ENCODE measurements at regions not wholly inside any gene's neighbourhood (a gene's known extent, or its start where the extent isn't known, plus 50 kb on each side); places are given as distances from the start of the nearest gene placed in this dataset.
"Not testable (repeated sequence)": the region's sequence is repeated elsewhere in the genome, so short reads cannot be mapped to it uniquely, and the experiment has no call there.

DNA sequence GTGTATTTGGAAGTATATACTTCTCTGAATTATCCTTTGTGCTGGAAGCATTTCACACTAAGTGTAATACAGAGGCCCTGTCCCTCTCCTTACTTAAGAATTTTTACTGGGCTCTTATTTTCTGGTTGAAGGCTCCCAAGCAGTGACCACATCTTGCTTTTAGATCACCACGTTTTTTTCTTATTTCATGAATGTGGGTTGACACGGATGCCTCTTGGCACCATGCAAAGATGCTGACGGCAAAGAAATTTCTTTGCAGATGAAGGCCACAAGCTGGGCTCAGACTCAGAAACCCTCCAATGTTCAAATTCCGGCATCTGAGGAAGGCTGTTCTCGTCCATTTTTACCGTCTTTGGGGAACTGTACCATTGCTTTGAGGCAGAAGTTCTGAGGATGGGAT lies 168.5 kb downstream of the HMHB1 start:
- intact Hi-C loops (cut with micrococcal nuclease), result no loop called here
- no peaks in the 10 kb centered on the region for H3K9me3 Mint-ChIP-seq

DNA sequence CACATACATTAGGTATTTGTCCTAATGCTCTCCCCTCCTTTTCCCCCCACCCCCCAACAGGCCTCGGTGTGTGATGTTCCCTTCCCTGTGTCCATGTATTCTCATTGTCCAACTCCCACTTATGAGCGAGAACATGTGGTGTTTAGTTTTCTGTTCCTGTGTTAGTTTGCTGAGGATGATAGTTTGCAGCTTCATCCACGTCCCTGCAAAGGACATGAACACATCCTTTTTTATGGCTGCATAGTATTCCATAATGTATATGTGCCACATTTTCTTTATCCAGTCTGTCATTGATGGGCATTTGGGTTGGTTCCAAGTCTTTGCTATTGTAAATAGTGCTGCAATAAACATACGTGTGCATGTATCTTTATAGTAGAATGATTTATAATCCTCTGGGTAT lies 171.0 kb downstream of the HMHB1 start:
- H3K27ac Mint-ChIP-seq; H3K27me3 Mint-ChIP-seq; H3K4me1 Mint-ChIP-seq (ENCODE audit: low read depth); intact Hi-C loops (cut with micrococcal nuclease); H3K9me3 Mint-ChIP-seq; H3K4me3 Mint-ChIP-seq; H3K36me3 Mint-ChIP-seq (ENCODE audit: low read depth): not testable (repeated sequence)

More for the DNA sequence above, 168.5 kb downstream of the HMHB1 start:
- no peaks in the 10 kb centered on the region for H3K4me1 Mint-ChIP-seq (ENCODE audit: low read depth)
- H3K4me3 Mint-ChIP-seq, result no peak overlapping the region
- H3K27me3 Mint-ChIP-seq, result peaks cover 2% of the 10 kb centered on the region
- H3K27ac Mint-ChIP-seq, result no peak overlapping the region
- no peaks in the 10 kb centered on the region for H3K36me3 Mint-ChIP-seq (ENCODE audit: low read depth)

DNA sequence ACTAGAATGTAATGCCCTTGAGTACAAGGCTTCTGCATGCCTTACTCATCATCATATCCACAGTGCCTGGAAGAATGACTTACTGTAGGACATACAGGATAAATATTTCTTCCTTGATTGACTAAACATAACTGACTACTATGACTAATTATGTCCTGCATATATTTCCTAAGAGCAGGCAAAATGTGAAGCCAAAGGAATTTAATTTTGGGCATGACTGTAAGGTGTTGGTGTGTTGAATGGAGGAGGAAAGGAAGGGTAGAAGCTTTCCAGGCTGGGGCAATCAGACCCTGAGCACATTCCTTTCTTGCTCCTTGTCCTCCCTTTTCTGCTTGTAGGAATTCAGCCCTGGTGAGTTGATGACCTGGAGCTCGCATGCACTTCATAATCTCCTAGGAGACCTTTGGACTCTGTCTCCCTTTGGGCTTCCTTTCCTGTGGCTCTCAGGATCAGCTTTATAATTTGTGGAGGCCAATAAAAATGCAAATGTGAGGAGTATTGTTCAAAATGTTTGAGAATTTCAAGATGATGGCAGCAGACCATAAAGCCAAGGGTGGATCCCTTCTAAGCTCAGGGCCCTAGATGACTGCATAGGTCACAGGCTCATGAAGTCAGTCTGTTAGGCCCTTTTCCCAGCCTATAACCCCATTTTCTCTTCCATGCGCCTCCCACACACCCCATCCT lies 174.0 kb downstream of the HMHB1 start:
- no peaks in the 10 kb centered on the region for H3K9me3 Mint-ChIP-seq

DNA sequence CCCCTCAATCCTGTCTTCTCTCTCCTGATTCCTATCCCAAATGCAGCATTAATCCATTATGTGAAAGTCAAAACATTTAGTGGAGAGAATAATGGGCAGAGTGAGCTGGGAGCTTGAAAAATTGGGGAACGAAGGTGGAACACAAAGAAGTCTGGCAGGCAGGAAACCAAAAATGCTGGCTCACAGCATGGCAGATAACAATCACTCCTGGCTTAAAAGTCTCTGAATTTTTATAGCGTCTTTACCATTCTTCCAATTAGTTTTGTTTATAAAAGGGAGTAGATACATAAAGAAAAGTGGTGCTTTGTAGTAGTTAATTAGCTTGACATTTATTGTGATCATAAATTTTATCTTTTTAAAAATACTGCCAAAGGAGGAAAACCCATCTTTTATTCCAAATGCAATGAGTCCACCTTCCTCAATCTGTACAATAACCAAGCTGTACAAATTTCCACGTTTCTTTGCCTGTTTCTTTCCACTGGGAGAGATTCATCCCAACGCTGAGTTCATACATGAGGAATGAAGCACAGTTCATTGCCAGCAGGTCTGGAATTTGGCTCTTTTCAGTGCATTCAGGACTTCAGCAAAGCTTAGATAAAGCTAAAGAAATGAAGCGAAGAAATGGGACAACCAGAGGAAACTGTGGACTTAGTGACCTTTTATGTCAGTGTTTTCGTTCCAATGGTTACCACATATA lies 174.7 kb downstream of the HMHB1 start:
- intact Hi-C loops (cut with micrococcal nuclease), result no loop called here
- no peaks in the 10 kb centered on the region for H3K9me3 Mint-ChIP-seq

More for the DNA sequence above, 174.0 kb downstream of the HMHB1 start:
- intact Hi-C loops (cut with micrococcal nuclease), result no loop called here
- no peak overlapping the region for H3K4me3 Mint-ChIP-seq
- H3K27ac Mint-ChIP-seq, result no peak overlapping the region
- H3K4me1 Mint-ChIP-seq (ENCODE audit: low read depth), result no peaks in the 10 kb centered on the region
- no peaks in the 10 kb centered on the region for H3K36me3 Mint-ChIP-seq (ENCODE audit: low read depth)
- H3K27me3 Mint-ChIP-seq, result no peaks in the 10 kb centered on the region

DNA sequence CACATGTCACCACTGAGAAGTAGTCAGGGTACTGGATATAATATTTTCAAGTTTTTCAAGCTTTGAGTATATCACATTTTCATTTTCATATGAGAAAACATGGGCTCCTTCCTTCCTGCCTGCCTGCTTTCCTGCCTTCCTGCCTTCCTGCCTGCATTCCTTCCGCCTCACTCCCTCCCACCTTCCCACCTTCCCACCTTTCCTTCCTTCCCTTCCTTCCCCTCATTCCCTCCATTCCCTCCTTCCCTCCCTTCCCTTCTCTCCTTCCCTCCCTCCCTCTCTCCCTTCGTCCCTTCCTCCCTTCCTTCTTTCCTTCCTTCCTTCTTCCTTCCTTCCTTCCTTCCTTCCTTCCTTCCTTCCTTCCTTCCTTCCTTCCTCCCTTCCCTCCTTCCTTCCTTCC lies 175.3 kb downstream of the HMHB1 start:
- Mint-ChIP-seq H3K36me3 (ENCODE audit: low read depth) (no peaks in the 10 kb centered on the region), H3K27me3 (no peaks in the 10 kb centered on the region), H3K4me1 (ENCODE audit: low read depth) (no peaks in the 10 kb centered on the region), H3K4me3 (no peak overlapping the region), H3K27ac (no peak overlapping the region), H3K9me3 (no peaks in the 10 kb centered on the region)
- intact Hi-C loops (cut with micrococcal nuclease), result no loop called here

More for the DNA sequence above, 174.7 kb downstream of the HMHB1 start:
- Mint-ChIP-seq H3K4me3 (no peak overlapping the region), H3K27ac (no peak overlapping the region), H3K27me3 (no peaks in the 10 kb centered on the region), H3K4me1 (ENCODE audit: low read depth) (no peaks in the 10 kb centered on the region), H3K36me3 (ENCODE audit: low read depth) (no peaks in the 10 kb centered on the region)

DNA sequence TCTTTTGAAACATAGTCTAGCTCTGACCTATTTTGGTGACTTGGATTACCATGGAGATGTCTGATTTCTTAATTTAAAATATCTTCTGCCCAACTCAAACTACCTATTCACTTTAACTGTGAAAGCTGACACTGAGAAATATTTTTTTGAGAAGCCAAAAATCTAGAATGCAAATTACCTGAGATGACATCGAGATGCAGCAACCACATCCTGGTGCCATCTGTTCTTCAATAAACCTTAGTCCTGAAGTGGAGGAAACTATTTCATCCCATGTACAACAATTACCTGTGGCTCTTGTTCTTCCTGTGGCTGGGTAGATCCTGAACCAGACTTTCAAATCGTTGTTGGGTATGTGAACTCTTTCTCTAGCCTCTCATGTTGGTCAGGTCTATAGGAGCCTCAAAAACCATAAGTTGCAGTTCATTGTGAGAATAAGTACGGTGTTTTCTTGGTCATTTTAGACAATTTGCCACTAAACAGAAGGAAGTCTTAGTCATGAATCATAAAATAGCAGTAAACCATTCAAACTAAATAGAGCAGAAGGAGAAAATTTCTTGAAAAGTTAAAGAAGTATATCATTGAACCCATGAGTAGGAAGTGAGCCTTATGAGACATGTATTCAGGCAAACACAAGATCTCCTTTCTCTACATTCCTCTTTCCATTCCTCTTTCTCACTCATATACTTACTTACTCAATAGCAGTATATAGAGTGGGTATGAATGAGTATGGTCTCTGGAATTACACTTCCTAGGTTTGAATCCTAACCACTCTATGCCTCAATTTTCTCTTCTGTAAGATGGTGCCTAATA lies 176.0 kb downstream of the HMHB1 start:
- Mint-ChIP-seq H3K4me1 (ENCODE audit: low read depth) (no peaks in the 10 kb centered on the region), H3K36me3 (ENCODE audit: low read depth) (no peaks in the 10 kb centered on the region), H3K27ac (no peak overlapping the region), H3K27me3 (no peaks in the 10 kb centered on the region), H3K9me3 (no peaks in the 10 kb centered on the region), H3K4me3 (no peak overlapping the region)
- intact Hi-C loops (cut with micrococcal nuclease), result no loop called here

DNA sequence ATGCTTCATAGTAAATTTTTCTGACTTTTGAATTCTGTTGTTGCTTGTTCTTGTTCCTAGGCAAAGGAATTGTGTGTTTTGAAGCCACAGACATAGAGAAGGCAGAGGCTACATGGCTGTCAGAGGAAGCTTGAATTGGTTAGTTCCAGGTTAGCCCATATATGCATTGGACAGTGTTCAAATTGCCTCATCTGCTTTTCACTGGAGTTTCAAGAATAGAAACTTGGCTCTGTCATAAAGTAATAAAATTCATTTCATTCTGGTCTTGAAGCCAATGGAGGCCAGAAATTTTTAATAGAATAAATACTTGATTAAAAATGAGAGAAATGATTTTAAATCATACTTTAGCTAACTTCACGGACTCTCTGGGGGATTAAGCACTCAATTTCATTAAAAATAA lies 178.0 kb downstream of the YIPF5 start:
- H3K27me3 Mint-ChIP-seq, result no peaks in the 10 kb centered on the region
- H3K4me1 Mint-ChIP-seq (ENCODE audit: low read depth), result no peaks in the 10 kb centered on the region
- no peaks in the 10 kb centered on the region for H3K36me3 Mint-ChIP-seq (ENCODE audit: low read depth)
- peaks cover 14% of the 10 kb centered on the region for H3K9me3 Mint-ChIP-seq
- intact Hi-C loops (cut with micrococcal nuclease), result no loop called here
- H3K4me3 Mint-ChIP-seq, result no peak overlapping the region
- H3K27ac Mint-ChIP-seq, result no peak overlapping the region

DNA sequence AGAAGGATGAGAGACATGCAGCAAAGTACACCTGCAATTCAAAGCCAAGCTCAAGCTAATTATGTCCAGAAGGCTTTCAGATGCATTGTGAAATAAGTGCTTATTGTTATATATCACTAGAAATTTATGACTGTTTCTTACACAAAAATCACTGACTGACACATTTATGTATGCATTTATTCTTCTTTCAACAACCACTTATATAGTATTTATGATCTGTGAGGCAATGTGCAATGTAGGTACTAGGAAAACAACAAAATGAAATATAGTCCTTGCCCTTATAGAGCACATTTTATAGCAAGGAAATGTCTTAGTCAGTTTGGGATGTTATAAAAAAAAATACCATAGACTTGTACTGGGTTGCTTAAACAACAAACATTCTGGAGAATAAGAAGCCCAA lies 167.6 kb downstream of the YIPF5 start:
- no peaks in the 10 kb centered on the region for H3K36me3 Mint-ChIP-seq (ENCODE audit: low read depth)
- no peak overlapping the region for H3K4me3 Mint-ChIP-seq
- no peak overlapping the region for H3K27ac Mint-ChIP-seq
- no peaks in the 10 kb centered on the region for H3K9me3 Mint-ChIP-seq
- no peaks in the 10 kb centered on the region for H3K4me1 Mint-ChIP-seq (ENCODE audit: low read depth)
- no peaks in the 10 kb centered on the region for H3K27me3 Mint-ChIP-seq
- intact Hi-C loops (cut with micrococcal nuclease), result no loop called here

DNA sequence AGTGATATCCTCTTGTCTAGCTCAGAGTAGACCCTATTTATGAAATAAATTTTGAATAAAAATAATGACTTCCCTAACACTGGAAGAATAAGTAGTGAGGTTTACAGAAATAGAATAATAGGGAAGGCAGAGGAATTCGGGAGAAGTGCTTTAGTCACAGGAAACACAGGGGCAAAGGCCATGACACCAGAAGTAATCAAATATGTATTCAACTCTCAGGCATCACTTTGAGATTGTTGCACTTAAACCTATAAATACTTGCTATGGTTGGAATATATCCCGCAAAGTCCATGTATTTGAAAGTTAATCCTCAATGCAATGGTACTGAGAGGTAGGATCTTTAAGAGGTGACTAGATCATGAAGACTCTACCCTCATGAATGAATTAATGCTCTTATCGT lies 166.8 kb downstream of the YIPF5 start:
- Mint-ChIP-seq H3K4me3 (no peak overlapping the region), H3K36me3 (ENCODE audit: low read depth) (no peaks in the 10 kb centered on the region)

DNA sequence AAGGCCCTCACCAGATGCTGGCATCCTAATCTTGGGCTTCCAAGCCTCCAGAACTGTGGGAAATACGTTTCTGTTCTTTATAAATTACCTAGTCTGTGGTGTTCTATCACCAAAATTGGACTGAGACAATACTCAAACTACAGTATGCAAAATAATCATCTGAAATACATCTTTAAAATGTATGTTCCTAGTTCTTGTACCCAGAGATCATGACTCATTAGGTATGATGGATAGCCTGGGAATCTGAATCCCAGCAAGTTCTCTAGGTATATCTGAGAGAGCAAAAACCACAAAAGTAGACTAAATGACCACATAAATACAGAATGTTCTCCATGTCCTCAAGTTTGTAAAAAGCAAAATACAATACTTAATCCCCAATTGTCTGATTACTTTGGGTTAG lies 166.3 kb downstream of the YIPF5 start:
- intact Hi-C loops (cut with micrococcal nuclease), result no loop called here

More for the DNA sequence above, 166.8 kb downstream of the YIPF5 start:
- Mint-ChIP-seq H3K27ac (no peak overlapping the region), H3K9me3 (no peaks in the 10 kb centered on the region), H3K27me3 (no peaks in the 10 kb centered on the region), H3K4me1 (ENCODE audit: low read depth) (no peaks in the 10 kb centered on the region)
- intact Hi-C loops (cut with micrococcal nuclease), result no loop called here

DNA sequence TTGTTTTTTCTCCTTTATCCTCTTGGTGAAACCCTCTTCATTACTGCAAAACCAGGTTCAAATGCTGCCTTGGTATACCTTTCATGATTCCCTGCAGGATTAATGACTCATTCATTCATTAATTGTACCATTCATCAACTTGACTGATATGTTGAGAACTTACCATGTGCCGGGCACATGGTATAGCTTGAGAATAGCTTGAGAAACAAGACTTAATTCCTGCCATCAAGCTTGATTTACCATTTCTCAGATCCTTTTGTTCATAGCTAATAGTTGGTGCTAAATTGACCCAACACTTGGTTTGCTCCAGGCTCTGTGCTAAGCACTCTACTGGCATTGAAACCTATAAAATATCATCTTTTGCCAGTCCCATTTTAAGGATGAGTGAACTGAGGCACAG lies 165.7 kb downstream of the YIPF5 start:
- no peak overlapping the region for H3K4me3 Mint-ChIP-seq
- H3K27me3 Mint-ChIP-seq, result no peaks in the 10 kb centered on the region
- H3K4me1 Mint-ChIP-seq (ENCODE audit: low read depth), result no peaks in the 10 kb centered on the region
- H3K36me3 Mint-ChIP-seq (ENCODE audit: low read depth), result no peaks in the 10 kb centered on the region
- no peak overlapping the region for H3K27ac Mint-ChIP-seq
- H3K9me3 Mint-ChIP-seq, result no peaks in the 10 kb centered on the region
- intact Hi-C loops (cut with micrococcal nuclease), result no loop called here

More for the DNA sequence above, 166.3 kb downstream of the YIPF5 start:
- Mint-ChIP-seq H3K4me3 (no peak overlapping the region), H3K9me3 (no peaks in the 10 kb centered on the region), H3K4me1 (ENCODE audit: low read depth) (no peaks in the 10 kb centered on the region), H3K27ac (no peak overlapping the region), H3K27me3 (no peaks in the 10 kb centered on the region), H3K36me3 (ENCODE audit: low read depth) (no peaks in the 10 kb centered on the region)

DNA sequence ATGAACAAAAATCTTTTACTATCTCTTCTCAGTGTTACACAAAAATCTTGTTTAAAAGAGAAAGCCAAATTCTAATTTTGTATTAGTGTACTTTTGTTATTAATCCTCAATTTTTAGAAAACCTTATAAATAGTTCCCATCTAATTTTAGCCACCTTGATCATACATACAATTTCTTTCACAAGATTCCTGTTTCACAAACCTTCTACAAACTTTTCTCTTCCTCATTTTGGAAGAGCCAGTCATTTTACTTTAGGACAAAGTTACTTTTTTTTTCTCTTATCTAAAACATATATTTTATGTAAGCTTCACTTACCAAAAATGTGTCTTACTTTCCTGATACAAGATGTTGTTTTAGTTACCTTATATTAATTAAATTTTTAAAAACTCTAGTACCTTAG lies 161.3 kb downstream of the YIPF5 start:
- Mint-ChIP-seq H3K36me3 (ENCODE audit: low read depth) (no peaks in the 10 kb centered on the region), H3K27ac (no peak overlapping the region), H3K27me3 (no peaks in the 10 kb centered on the region), H3K4me1 (ENCODE audit: low read depth) (no peaks in the 10 kb centered on the region), H3K4me3 (no peak overlapping the region), H3K9me3 (peaks cover 25% of the 10 kb centered on the region)
- intact Hi-C loops (cut with micrococcal nuclease), result no loop called here

DNA sequence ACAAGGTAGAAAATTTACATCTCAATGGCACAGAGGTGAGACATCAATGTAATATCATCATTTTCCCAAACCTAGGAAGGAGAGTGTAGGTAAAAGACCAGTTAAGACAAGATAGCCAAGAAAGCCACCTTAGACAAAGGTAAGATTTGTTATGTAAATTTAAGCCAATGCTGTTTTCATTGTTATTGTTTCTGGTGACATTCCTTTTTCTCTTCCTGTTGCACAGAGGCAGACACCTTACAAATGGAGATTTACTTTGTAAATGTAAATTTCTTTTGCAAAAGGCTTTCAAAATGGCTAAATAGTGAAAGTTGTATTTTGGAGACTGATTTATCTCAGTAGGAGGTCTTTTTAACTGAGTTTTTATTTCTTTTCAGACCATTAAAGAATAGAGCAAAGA lies 159.1 kb downstream of the YIPF5 start:
- H3K27ac Mint-ChIP-seq, result no peak overlapping the region
- H3K4me1 Mint-ChIP-seq (ENCODE audit: low read depth), result no peaks in the 10 kb centered on the region
- H3K27me3 Mint-ChIP-seq, result no peaks in the 10 kb centered on the region
- no peak overlapping the region for H3K4me3 Mint-ChIP-seq
- intact Hi-C loops (cut with micrococcal nuclease), result no loop called here
- H3K36me3 Mint-ChIP-seq (ENCODE audit: low read depth), result no peaks in the 10 kb centered on the region
- peaks cover 34% of the 10 kb centered on the region for H3K9me3 Mint-ChIP-seq

DNA sequence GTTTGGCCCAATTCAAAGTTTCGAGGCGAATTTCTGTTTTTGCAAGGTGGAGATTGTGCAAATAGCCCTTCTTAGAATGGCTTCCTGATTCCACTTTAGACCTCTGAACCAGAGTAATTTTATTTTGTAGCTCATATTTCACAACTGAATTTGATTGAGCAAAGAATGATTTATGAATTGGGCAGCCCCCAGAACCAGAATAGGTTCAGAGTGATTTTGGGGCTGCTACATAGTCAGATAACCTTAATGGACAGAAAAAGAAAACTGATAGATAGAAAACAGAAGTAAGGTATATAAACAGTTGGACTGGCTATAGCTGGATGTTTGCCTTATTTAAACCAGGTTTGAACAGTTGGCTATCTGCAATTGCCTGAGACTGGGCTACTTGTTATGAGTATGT lies 156.6 kb downstream of the YIPF5 start:
- no peak overlapping the region for H3K4me3 Mint-ChIP-seq

More for the DNA sequence above, 156.6 kb downstream of the YIPF5 start:
- no peaks in the 10 kb centered on the region for H3K27me3 Mint-ChIP-seq
- intact Hi-C loops (cut with micrococcal nuclease), result no loop called here
- H3K4me1 Mint-ChIP-seq (ENCODE audit: low read depth), result no peaks in the 10 kb centered on the region
- H3K9me3 Mint-ChIP-seq, result peaks cover 34% of the 10 kb centered on the region
- no peak overlapping the region for H3K27ac Mint-ChIP-seq
- no peaks in the 10 kb centered on the region for H3K36me3 Mint-ChIP-seq (ENCODE audit: low read depth)
